ENCODE measurements at regions not wholly inside any gene's neighbourhood (a gene's known extent, or its start where the extent isn't known, plus 50 kb on each side); places are given as distances from the start of the nearest gene placed in this dataset.

DNA sequence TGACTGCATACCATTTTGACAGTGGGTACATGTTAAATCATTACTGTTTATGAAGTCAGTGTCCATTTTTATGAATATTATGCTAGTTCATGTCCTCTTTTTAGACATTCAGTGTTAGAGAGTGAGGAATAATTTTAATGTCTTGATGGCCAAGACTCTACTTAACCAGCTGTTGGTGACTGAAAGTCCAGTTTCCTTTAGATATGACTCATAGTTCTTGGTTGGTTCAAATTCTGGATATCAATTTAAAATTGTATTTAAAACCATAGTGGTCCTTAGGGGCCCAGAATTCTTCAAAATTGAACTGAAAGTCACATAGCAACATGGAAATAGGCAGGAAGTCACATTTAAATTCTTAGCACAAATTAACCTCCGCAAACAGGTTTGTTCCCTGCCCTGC is 196.5 kb upstream of the PRPS1L1 start:
- H2BK12ac ChIP-seq (ENCODE audit: low read length), result no peak overlapping the region
- no peak overlapping the region for H3K4ac ChIP-seq (ENCODE audit: low read length)
- no peaks in the 10 kb centered on the region for H3K9me3 ChIP-seq (replicated peaks in 1 of 2; ENCODE audit: control insufficient read depth in 2 of 2, insufficient read depth in 1 of 2, low read depth in 1 of 2, low read length in 2 of 2)
- H2AK5ac ChIP-seq (ENCODE audit: low read depth, low read length), result no peak overlapping the region
- H4K91ac ChIP-seq (ENCODE audit: low read depth, low read length, poor library complexity), result no peak overlapping the region
- no peak overlapping the region for H2BK15ac ChIP-seq (ENCODE audit: low read length)
- no peak overlapping the region for H3K4me3 ChIP-seq (ENCODE audit: low read length in 2 of 2)
- H3K23ac ChIP-seq (ENCODE audit: low read depth, low read length, poor library complexity), result no peak overlapping the region
- no peak overlapping the region for H3K9ac ChIP-seq (ENCODE audit: low read depth, low read length, poor library complexity)
- no peak overlapping the region for H3K14ac ChIP-seq (ENCODE audit: low read length)
- no CpG with 5 or more reads among the region's 1 CpG for WGBS, 2 donors (ENCODE audit: extremely low coverage in 2 of 2, insufficient read length in 2 of 2, insufficient replicate concordance in 1 of 2)
- DNase-seq (ENCODE audit: low spot score), result no peak
- no peaks in the 10 kb centered on the region for H3K4me1 ChIP-seq (ENCODE audit: control insufficient read depth in 2 of 2, insufficient read depth in 1 of 2, low read depth in 1 of 2, low read length in 2 of 2)
- no peak overlapping the region for H4K8ac ChIP-seq (ENCODE audit: low read depth, low read length)
- no peak overlapping the region for H2BK120ac ChIP-seq (ENCODE audit: low read depth, low read length)
- H3K4me2 ChIP-seq (ENCODE audit: insufficient read depth, low read length, poor library complexity, severe bottlenecking), result no peak overlapping the region
- no peak overlapping the region for H2BK5ac ChIP-seq (ENCODE audit: low read length)
- no peak overlapping the region for H2AFZ ChIP-seq (ENCODE audit: low read length)
- no peaks in the 10 kb centered on the region for H3K36me3 ChIP-seq (replicated peaks in 1 of 2; ENCODE audit: control insufficient read depth in 2 of 2, insufficient read depth in 2 of 2, low read length in 2 of 2)
- no peaks in the 10 kb centered on the region for H3K79me1 ChIP-seq (ENCODE audit: low read depth, low read length)
- H3K27ac ChIP-seq (replicated peaks; ENCODE audit: low read length), result no peak overlapping the region
- no peaks in the 10 kb centered on the region for H3K27me3 ChIP-seq (ENCODE audit: control insufficient read depth in 3 of 3, insufficient read depth in 3 of 3, low read depth in 1 of 3, low read length in 3 of 3)
- no peak overlapping the region for H3K18ac ChIP-seq (ENCODE audit: low read length)

DNA sequence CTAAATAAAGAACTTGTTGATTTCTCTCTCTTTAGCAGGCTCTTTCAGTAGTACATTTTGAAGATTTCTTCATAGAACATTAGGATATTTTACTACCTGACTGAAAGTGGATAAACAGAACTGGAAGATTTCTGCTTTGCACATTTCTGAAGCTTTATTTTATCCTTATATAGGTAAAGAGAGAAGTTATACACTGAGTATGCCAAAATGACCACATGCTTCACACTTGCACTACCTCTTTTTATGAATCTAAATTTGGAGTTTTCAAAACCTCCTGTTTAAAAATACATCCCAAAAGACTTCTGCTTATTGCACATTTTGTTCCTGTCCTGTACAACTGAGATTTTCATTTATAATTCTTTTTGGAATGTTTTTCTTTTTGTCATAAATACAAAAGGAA is 197.4 kb upstream of the PRPS1L1 start:
- Histone ChIP-seq H3K23ac (ENCODE audit: low read depth, low read length, poor library complexity) (no peak overlapping the region), H3K9ac (ENCODE audit: low read depth, low read length, poor library complexity) (no peak overlapping the region), H3K36me3 (replicated peaks in 1 of 2; ENCODE audit: control insufficient read depth in 2 of 2, insufficient read depth in 2 of 2, low read length in 2 of 2) (no peaks in the 10 kb centered on the region), H2AFZ (ENCODE audit: low read length) (no peak overlapping the region), H3K18ac (ENCODE audit: low read length) (no peak overlapping the region), H3K27me3 (ENCODE audit: control insufficient read depth in 3 of 3, insufficient read depth in 3 of 3, low read depth in 1 of 3, low read length in 3 of 3) (no peaks in the 10 kb centered on the region), H2BK15ac (ENCODE audit: low read length) (no peak overlapping the region), H3K4me2 (ENCODE audit: insufficient read depth, low read length, poor library complexity, severe bottlenecking) (no peak overlapping the region), H3K79me1 (ENCODE audit: low read depth, low read length) (no peaks in the 10 kb centered on the region), H3K4me1 (ENCODE audit: control insufficient read depth in 2 of 2, insufficient read depth in 1 of 2, low read depth in 1 of 2, low read length in 2 of 2) (no peaks in the 10 kb centered on the region), H4K91ac (ENCODE audit: low read depth, low read length, poor library complexity) (no peak overlapping the region), H3K9me3 (replicated peaks in 1 of 2; ENCODE audit: control insufficient read depth in 2 of 2, insufficient read depth in 1 of 2, low read depth in 1 of 2, low read length in 2 of 2) (no peaks in the 10 kb centered on the region), H4K8ac (ENCODE audit: low read depth, low read length) (no peak overlapping the region), H3K14ac (ENCODE audit: low read length) (no peak overlapping the region), H3K27ac (replicated peaks; ENCODE audit: low read length) (no peak overlapping the region), H2BK12ac (ENCODE audit: low read length) (no peak overlapping the region), H2AK5ac (ENCODE audit: low read depth, low read length) (no peak overlapping the region), H3K4ac (ENCODE audit: low read length) (no peak overlapping the region), H2BK5ac (ENCODE audit: low read length) (no peak overlapping the region), H2BK120ac (ENCODE audit: low read depth, low read length) (no peak overlapping the region), H3K4me3 (ENCODE audit: low read length in 2 of 2) (no peak overlapping the region)
- DNase-seq (ENCODE audit: low spot score), result no peak

DNA sequence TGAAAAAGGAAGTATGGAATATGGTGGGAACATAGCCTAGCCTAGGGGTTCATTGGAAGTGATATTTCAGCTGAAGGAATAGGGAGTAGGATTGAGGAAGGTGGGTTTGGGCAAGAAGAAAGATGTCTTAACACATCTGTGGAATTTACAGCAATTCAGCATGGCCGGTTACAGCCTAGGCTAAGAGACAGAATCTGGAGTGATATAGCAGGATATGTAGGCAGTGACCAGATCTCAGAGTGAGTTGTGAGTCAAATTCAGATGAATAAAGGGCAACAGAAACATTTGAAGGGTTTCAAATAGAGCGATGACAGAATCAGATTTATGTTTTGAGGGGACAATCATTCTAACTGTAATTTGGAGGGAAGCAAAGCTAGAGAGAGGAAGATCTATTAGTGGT is 199.0 kb upstream of the PRPS1L1 start:
- WGBS, 2 donors (ENCODE audit: extremely low coverage in 2 of 2, insufficient read length in 2 of 2, insufficient replicate concordance in 1 of 2), result no CpG with 5 or more reads among the region's 2 CpGs
- no peak overlapping the region for H2BK12ac ChIP-seq (ENCODE audit: low read length)
- no peaks in the 10 kb centered on the region for H3K79me1 ChIP-seq (ENCODE audit: low read depth, low read length)
- no peak overlapping the region for H3K4ac ChIP-seq (ENCODE audit: low read length)
- H4K91ac ChIP-seq (ENCODE audit: low read depth, low read length, poor library complexity), result no peak overlapping the region
- no peaks in the 10 kb centered on the region for H3K4me1 ChIP-seq (ENCODE audit: control insufficient read depth in 2 of 2, insufficient read depth in 1 of 2, low read depth in 1 of 2, low read length in 2 of 2)
- H2AFZ ChIP-seq (ENCODE audit: low read length), result no peak overlapping the region
- no peak overlapping the region for H2BK5ac ChIP-seq (ENCODE audit: low read length)
- H3K18ac ChIP-seq (ENCODE audit: low read length), result no peak overlapping the region
- H2BK120ac ChIP-seq (ENCODE audit: low read depth, low read length), result no peak overlapping the region
- no peak overlapping the region for H2BK15ac ChIP-seq (ENCODE audit: low read length)
- no peak overlapping the region for H3K4me2 ChIP-seq (ENCODE audit: insufficient read depth, low read length, poor library complexity, severe bottlenecking)
- no peaks in the 10 kb centered on the region for H3K27me3 ChIP-seq (ENCODE audit: control insufficient read depth in 3 of 3, insufficient read depth in 3 of 3, low read depth in 1 of 3, low read length in 3 of 3)
- no peak overlapping the region for H3K27ac ChIP-seq (replicated peaks; ENCODE audit: low read length)
- H3K36me3 ChIP-seq (replicated peaks in 1 of 2; ENCODE audit: control insufficient read depth in 2 of 2, insufficient read depth in 2 of 2, low read length in 2 of 2), result no peaks in the 10 kb centered on the region
- no peak overlapping the region for H2AK5ac ChIP-seq (ENCODE audit: low read depth, low read length)
- no peak overlapping the region for H3K4me3 ChIP-seq (ENCODE audit: low read length in 2 of 2)
- no peak for DNase-seq (ENCODE audit: low spot score)
- no peak overlapping the region for H3K23ac ChIP-seq (ENCODE audit: low read depth, low read length, poor library complexity)
- no peak overlapping the region for H3K9ac ChIP-seq (ENCODE audit: low read depth, low read length, poor library complexity)
- no peaks in the 10 kb centered on the region for H3K9me3 ChIP-seq (replicated peaks in 1 of 2; ENCODE audit: control insufficient read depth in 2 of 2, insufficient read depth in 1 of 2, low read depth in 1 of 2, low read length in 2 of 2)
- no peak overlapping the region for H4K8ac ChIP-seq (ENCODE audit: low read depth, low read length)
- H3K14ac ChIP-seq (ENCODE audit: low read length), result no peak overlapping the region

DNA sequence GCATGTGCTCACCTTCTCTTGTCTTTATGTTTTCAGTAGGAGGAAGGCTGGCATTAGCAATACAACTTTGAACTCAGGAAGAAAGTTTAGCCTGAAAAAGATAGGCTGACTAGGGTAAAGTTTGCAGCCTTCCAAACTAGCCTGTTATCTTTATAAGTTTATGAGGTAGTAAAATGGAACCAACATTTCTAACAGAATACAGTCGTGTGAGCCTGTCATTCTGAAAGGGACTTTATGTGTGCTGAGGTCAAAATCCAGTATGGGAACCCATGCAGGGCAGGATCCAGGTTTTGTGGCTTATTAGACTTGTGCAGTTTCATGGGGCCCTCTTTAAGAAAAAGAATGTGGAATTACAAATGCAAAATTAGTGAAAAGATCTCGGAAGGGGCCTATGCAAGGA is 201.0 kb upstream of the PRPS1L1 start:
- Histone ChIP-seq H3K4me2 (ENCODE audit: insufficient read depth, low read length, poor library complexity, severe bottlenecking) (no peak overlapping the region), H3K9ac (ENCODE audit: low read depth, low read length, poor library complexity) (no peak overlapping the region), H3K4me1 (ENCODE audit: control insufficient read depth in 2 of 2, insufficient read depth in 1 of 2, low read depth in 1 of 2, low read length in 2 of 2) (no peaks in the 10 kb centered on the region), H2BK12ac (ENCODE audit: low read length) (no peak overlapping the region), H3K4me3 (ENCODE audit: low read length in 2 of 2) (no peak overlapping the region), H3K36me3 (replicated peaks in 1 of 2; ENCODE audit: control insufficient read depth in 2 of 2, insufficient read depth in 2 of 2, low read length in 2 of 2) (no peaks in the 10 kb centered on the region), H4K8ac (ENCODE audit: low read depth, low read length) (no peak overlapping the region), H3K79me1 (ENCODE audit: low read depth, low read length) (no peaks in the 10 kb centered on the region), H2BK5ac (ENCODE audit: low read length) (no peak overlapping the region), H2BK120ac (ENCODE audit: low read depth, low read length) (no peak overlapping the region), H3K27ac (replicated peaks; ENCODE audit: low read length) (no peak overlapping the region), H3K9me3 (replicated peaks in 1 of 2; ENCODE audit: control insufficient read depth in 2 of 2, insufficient read depth in 1 of 2, low read depth in 1 of 2, low read length in 2 of 2) (no peaks in the 10 kb centered on the region), H3K14ac (ENCODE audit: low read length) (no peak overlapping the region), H3K23ac (ENCODE audit: low read depth, low read length, poor library complexity) (no peak overlapping the region), H3K18ac (ENCODE audit: low read length) (no peak overlapping the region), H3K27me3 (ENCODE audit: control insufficient read depth in 3 of 3, insufficient read depth in 3 of 3, low read depth in 1 of 3, low read length in 3 of 3) (no peaks in the 10 kb centered on the region), H3K4ac (ENCODE audit: low read length) (no peak overlapping the region), H2AFZ (ENCODE audit: low read length) (no peak overlapping the region), H4K91ac (ENCODE audit: low read depth, low read length, poor library complexity) (no peak overlapping the region), H2AK5ac (ENCODE audit: low read depth, low read length) (no peak overlapping the region), H2BK15ac (ENCODE audit: low read length) (no peak overlapping the region)
- no CpG with 5 or more reads among the region's 2 CpGs for WGBS, 2 donors (ENCODE audit: extremely low coverage in 2 of 2, insufficient read length in 2 of 2, insufficient replicate concordance in 1 of 2)
- DNase-seq (ENCODE audit: low spot score), result no peak
